Anterior cingulate cortex (tissue), 58 donors: ENCODE measurements at regions not wholly inside any gene's neighbourhood (a gene's known extent, or its start where the extent isn't known, plus 50 kb on each side); places are given as distances from the start of the nearest gene placed in this dataset.
"Not testable (repeated sequence)": the region's sequence is repeated elsewhere in the genome, so short reads cannot be mapped to it uniquely, and the experiment has no call there.

Source experiments
- DNase-seq, 58 donors: peaks; one replicate each; lab custom pipeline; 2025; lab: John Stamatoyannopoulos, UW

GRCh38 chr3:192968901-192969300 is 51.2 kb upstream of the MB21D2 start:
- not testable (repeated sequence) for DNase-seq

- no peak for DNase-seq
Measured at GRCh38 chr3:192980632-192981031, 63.0 kb upstream of the MB21D2 start.

- no peak for DNase-seq
Measured at GRCh38 chr3:192986379-192986778, 68.7 kb upstream of the MB21D2 start.

GRCh38 chr3:192991356-192991755 is 73.7 kb upstream of the MB21D2 start:
- DNase-seq = no peak

- DNase-seq = no peak
Measured at GRCh38 chr3:192992361-192992760, 74.7 kb upstream of the MB21D2 start.

- no peak for DNase-seq
Measured at GRCh38 chr3:192993411-192993810, 75.8 kb upstream of the MB21D2 start.

- not testable (repeated sequence) for DNase-seq
Measured at GRCh38 chr3:193001113-193001512, 83.5 kb upstream of the MB21D2 start.

GRCh38 chr3:193003624-193004023 is 86.0 kb upstream of the MB21D2 start:
- not testable (repeated sequence) for DNase-seq

GRCh38 chr3:193008654-193009053 is 91.0 kb upstream of the MB21D2 start:
- no peak for DNase-seq

- DNase-seq = peak in 10 of 58 donors; percentile 1 to 10 (median 4)
Measured at GRCh38 chr3:193010191-193010590, 92.5 kb upstream of the MB21D2 start.

GRCh38 chr3:193011958-193012357 is 94.3 kb upstream of the MB21D2 start:
- DNase-seq = no peak

- DNase-seq = no peak
Measured at GRCh38 chr3:193014902-193015301, 97.2 kb upstream of the MB21D2 start.

GRCh38 chr3:193016437-193016901 is 98.8 kb upstream of the MB21D2 start:
- DNase-seq = no peak

- DNase-seq = no peak
Measured at GRCh38 chr3:193021506-193022010, 103.9 kb upstream of the MB21D2 start.

GRCh38 chr3:193023218-193023617 is 105.6 kb upstream of the MB21D2 start:
- DNase-seq = no peak

GRCh38 chr3:193028258-193028657 is 110.6 kb upstream of the MB21D2 start:
- no peak for DNase-seq

- no peak for DNase-seq
Measured at GRCh38 chr3:193029800-193030199, 112.1 kb upstream of the MB21D2 start.

GRCh38 chr3:193030276-193030675 is 112.6 kb upstream of the MB21D2 start:
- DNase-seq = no peak

- DNase-seq = no peak
Measured at GRCh38 chr3:193031911-193032310, 114.3 kb upstream of the MB21D2 start.

GRCh38 chr3:193033226-193033780 is 115.6 kb upstream of the MB21D2 start:
- no peak for DNase-seq

GRCh38 chr3:193037828-193038227 is 120.2 kb upstream of the MB21D2 start:
- not testable (repeated sequence) for DNase-seq

GRCh38 chr3:193039058-193039457 is 121.4 kb upstream of the MB21D2 start:
- DNase-seq = no peak
